Skeletal muscle tissue (tissue), 3 donors: ENCODE measurements at regions not wholly inside any gene's neighbourhood (a gene's known extent, or its start where the extent isn't known, plus 50 kb on each side); places are given as distances from the start of the nearest gene placed in this dataset.

Experiments used
- H3K27ac ChIP-seq: one replicate; pipeline ENCODE4 v1.7.0; 2013; ENCODE audit warnings: mild to moderate bottlenecking, low read depth, low read length, inconsistent platforms
- H3K27me3 ChIP-seq, 3 donors: one replicate each; pipeline ENCODE4 v1.7.0; 2013; ENCODE audit warnings: low read length in 3 of 3; ENCODE audit not compliant: control insufficient read depth in 3 of 3, insufficient read depth in 3 of 3
- H3K36me3 ChIP-seq, 3 donors: one replicate each; pipeline ENCODE4 v1.7.0; 2013; ENCODE audit warnings: low read length in 3 of 3; ENCODE audit not compliant: control insufficient read depth in 3 of 3, insufficient read depth in 3 of 3
- H3K4me1 ChIP-seq, 3 donors: one replicate each; pipeline ENCODE4 v1.7.0; 2013; ENCODE audit warnings: low read length in 3 of 3, mild to moderate bottlenecking in 3 of 3; ENCODE audit not compliant: control insufficient read depth in 3 of 3, insufficient read depth in 3 of 3
- H3K4me3 ChIP-seq, 3 donors: one replicate each; pipeline ENCODE4 v1.7.0; 2013; ENCODE audit warnings: low read length in 3 of 3
- H3K9ac ChIP-seq, 3 donors: one replicate each; pipeline ENCODE4 v1.7.0; 2013; ENCODE audit warnings: low read length in 3 of 3, mild to moderate bottlenecking in 3 of 3, moderate library complexity in 2 of 3, low read depth in 1 of 3
- H3K9me3 ChIP-seq, 3 donors: one replicate each; pipeline ENCODE4 v1.7.0; 2013; ENCODE audit warnings: low read length in 3 of 3; ENCODE audit not compliant: control insufficient read depth in 3 of 3
- donor health status: Osteomylitis.

DNA sequence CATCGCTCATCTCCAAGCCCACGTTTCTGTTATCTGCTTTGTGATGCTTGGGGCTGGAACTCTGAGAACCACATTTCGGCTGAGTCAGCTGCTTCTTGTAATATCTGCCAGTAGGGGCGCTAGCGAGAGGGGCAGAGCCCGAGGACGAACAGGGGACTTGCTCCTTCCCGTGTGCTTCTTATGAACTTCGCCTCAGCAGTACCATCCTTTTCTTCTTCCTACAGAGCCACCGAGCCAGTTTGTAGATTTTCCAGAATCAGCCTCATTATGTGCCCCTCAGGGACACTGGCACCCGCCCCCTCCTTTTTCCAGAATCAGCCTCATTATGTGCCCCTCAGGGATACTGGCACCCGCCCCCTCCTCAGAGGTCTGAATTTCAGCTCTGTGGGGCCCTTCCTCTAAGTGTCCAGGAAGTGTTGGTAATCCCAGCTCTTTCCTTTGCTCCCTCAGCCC, 441.7 kb upstream of the RASGEF1B start:
- H3K4me1 ChIP-seq = no peaks in the 10 kb centered on the region
- H3K9ac ChIP-seq = no peak overlapping the region
- H3K27me3 ChIP-seq = no peaks in the 10 kb centered on the region
- no peaks in the 10 kb centered on the region for H3K36me3 ChIP-seq
- H3K27ac ChIP-seq = no peak overlapping the region
- H3K9me3 ChIP-seq = no peaks in the 10 kb centered on the region
- H3K4me3 ChIP-seq = no peak overlapping the region

DNA sequence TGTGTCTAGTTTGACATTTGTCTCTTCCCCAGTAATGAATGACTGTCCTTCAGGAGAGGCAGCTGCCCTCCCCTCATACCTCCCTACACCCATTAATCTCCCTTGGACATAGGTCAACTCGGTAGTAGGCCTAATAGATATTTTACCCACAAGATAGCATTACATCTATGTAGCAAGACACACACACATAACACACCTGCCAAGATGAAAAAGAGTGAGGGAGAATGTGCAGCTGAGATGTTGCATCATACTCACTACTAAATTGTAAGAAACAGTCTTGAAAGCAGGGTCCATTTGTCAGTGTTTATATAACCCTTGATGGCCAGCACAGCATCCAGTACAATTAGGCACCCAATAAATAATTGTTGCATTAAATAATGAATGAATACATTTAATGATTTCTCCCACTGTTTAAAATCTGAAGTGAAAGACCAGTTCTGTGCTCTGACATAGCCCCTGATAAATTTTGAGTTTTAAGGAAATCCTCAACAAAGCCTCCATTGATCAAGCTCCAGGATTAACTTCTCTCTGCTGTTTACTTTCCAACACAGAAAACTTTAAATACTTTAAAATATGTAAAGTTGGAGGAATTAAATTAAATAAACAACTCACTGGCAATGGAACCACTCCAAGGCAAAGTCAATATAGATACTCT, 440.8 kb upstream of the RASGEF1B start:
- Histone ChIP-seq H3K36me3 (no peaks in the 10 kb centered on the region), H3K27me3 (no peaks in the 10 kb centered on the region), H3K27ac (no peak overlapping the region), H3K9ac (no peak overlapping the region), H3K4me1 (no peaks in the 10 kb centered on the region), H3K4me3 (no peak overlapping the region), H3K9me3 (no peaks in the 10 kb centered on the region)

DNA sequence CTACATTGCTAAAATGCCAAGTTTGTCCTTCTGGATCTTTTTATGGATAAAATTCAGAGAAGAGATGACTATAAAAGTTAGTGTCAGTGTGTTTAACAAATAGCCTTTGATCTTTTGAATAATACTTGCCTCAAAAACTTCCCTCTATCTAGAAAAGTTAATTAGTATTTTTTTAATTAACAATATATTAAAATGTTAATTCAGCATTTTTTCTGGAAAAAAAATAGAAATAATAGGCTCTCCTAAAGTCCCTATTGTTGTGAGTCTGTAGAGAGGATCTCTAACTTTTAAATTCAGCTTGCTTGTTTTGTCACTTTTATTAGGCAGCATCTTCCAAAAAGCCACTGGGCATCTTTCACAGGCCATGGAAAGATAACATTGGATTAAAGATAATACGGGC, 435.2 kb upstream of the RASGEF1B start:
- H3K9ac ChIP-seq = no peak overlapping the region
- H3K4me3 ChIP-seq = no peak overlapping the region
- no peaks in the 10 kb centered on the region for H3K9me3 ChIP-seq
- no peaks in the 10 kb centered on the region for H3K36me3 ChIP-seq
- no peaks in the 10 kb centered on the region for H3K4me1 ChIP-seq
- no peaks in the 10 kb centered on the region for H3K27me3 ChIP-seq
- no peak overlapping the region for H3K27ac ChIP-seq

DNA sequence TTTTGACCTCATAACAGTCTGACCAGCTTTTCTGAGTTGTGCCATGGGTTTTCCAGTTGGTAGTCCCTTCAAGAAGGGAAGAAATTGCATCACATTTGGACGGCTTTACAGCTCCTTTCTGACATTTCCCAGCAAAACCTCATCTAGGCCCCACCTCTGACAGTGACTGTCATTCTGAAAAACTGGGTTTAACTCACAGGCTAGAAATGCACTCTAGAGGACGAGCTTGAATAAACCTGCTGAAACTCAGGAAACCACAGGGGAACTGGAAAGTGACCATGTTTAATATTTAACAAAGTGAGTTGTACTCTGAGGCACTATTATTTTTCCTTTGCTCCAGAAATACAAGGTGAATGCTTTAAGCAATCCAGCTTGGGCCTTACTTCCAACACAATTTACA, 434.3 kb upstream of the RASGEF1B start:
- H3K4me3 ChIP-seq = no peak overlapping the region
- H3K27me3 ChIP-seq = no peaks in the 10 kb centered on the region
- H3K36me3 ChIP-seq = no peaks in the 10 kb centered on the region
- H3K27ac ChIP-seq = no peak overlapping the region
- H3K4me1 ChIP-seq = no peaks in the 10 kb centered on the region
- H3K9me3 ChIP-seq = no peaks in the 10 kb centered on the region
- H3K9ac ChIP-seq = no peak overlapping the region

DNA sequence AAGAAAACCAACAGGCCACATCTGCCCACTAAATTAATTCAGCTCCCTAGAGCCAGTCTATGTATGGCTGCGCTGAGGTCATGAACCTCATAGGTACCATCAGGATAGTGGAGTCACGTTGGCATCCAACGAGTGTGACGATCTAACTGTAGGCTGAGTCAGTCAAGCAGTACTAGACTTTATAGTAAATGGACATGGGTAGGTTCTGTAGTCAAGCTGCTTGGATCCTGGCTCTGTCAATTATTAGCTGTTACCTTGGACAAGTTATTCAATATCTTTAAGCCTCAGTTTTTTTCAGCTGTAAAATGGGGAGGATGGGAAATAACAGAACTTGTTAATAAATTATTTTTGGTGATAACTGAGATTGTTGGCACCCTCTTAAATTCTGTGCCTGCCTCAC, 432.4 kb upstream of the RASGEF1B start:
- Histone ChIP-seq H3K9ac (no peak overlapping the region), H3K4me3 (no peak overlapping the region), H3K9me3 (no peaks in the 10 kb centered on the region)

DNA sequence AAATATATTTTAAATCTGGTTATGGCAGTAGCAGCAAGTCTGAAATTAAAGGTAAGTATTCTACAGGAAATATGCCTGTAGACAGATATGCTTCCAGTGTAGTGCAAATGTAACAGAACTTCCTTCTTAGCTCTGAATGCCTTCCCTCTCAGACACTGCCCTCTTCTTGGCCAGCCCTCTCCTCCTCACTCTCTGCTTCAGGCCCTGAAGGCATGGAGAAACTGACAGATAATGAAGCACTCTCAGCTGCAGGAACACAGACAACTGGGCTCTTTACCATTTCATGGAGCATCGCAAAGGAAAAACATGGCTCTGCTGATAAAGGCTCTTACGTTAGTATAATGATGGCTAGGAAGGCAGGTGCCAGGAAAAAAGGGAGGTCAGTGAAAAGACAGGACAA, 431.5 kb upstream of the RASGEF1B start:
- no peak overlapping the region for H3K9ac ChIP-seq
- H3K36me3 ChIP-seq = no peaks in the 10 kb centered on the region
- H3K4me1 ChIP-seq = no peaks in the 10 kb centered on the region
- no peaks in the 10 kb centered on the region for H3K27me3 ChIP-seq
- H3K9me3 ChIP-seq = no peaks in the 10 kb centered on the region
- H3K4me3 ChIP-seq = no peak overlapping the region
- H3K27ac ChIP-seq = no peak overlapping the region

More for the DNA sequence above, 432.4 kb upstream of the RASGEF1B start:
- Histone ChIP-seq H3K27ac (no peak overlapping the region), H3K36me3 (no peaks in the 10 kb centered on the region), H3K27me3 (no peaks in the 10 kb centered on the region), H3K4me1 (no peaks in the 10 kb centered on the region)

DNA sequence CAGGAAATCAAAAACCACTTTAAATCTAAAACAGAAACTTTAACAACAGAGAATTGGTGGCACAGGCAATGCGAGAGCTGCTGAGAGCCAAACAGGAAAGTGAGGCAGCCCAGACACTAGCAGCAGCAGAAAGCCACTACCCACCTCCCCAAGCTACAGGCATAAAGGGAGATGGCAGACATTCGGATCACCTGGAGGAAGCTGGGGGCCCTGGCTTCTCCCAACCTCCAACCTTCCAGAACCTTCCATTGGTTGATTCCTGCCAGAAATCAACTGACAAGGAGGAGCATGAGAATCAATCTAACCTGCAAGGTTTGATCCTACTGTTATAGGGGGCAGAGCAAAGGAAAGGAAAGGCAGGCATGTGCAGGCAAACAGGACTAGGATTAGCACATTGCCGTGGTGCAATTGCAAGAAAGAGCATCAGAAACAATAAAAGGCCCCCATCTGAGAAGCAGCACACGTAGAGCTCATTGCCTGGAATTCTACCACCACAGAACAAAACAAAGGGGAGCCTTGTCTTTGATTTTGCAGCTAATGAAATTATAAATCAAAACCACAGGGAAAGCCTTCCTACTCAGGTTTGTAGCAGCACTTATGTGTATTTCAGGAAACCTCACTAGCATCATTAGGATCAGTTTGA, 427.3 kb upstream of the RASGEF1B start:
- Histone ChIP-seq H3K27ac (no peak overlapping the region), H3K4me3 (no peak overlapping the region), H3K27me3 (no peaks in the 10 kb centered on the region)

DNA sequence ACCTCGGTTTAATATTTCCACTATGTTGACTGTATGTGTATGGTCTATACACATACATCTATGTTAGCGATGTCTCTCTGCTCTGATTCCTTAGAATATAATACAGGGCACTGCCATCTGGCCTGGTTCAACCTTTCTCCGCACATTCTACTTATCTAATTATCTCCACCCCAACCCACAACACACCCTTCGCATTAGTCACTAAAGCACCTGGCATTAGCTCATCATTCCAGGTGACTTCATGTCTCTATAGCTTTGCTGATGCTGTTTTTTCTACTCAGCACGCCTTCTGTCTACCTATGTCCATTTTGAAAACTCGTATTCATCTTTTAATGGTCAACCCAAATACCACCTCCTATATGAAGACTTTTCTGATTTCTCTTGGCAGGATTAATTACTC, 425.2 kb upstream of the RASGEF1B start:
- Histone ChIP-seq H3K4me3 (no peak overlapping the region), H3K27ac (no peak overlapping the region), H3K9me3 (no peaks in the 10 kb centered on the region), H3K27me3 (no peaks in the 10 kb centered on the region), H3K36me3 (no peaks in the 10 kb centered on the region), H3K9ac (no peak overlapping the region), H3K4me1 (no peaks in the 10 kb centered on the region)

More for the DNA sequence above, 427.3 kb upstream of the RASGEF1B start:
- Histone ChIP-seq H3K9me3 (no peaks in the 10 kb centered on the region), H3K9ac (no peak overlapping the region), H3K4me1 (no peaks in the 10 kb centered on the region), H3K36me3 (no peaks in the 10 kb centered on the region)

DNA sequence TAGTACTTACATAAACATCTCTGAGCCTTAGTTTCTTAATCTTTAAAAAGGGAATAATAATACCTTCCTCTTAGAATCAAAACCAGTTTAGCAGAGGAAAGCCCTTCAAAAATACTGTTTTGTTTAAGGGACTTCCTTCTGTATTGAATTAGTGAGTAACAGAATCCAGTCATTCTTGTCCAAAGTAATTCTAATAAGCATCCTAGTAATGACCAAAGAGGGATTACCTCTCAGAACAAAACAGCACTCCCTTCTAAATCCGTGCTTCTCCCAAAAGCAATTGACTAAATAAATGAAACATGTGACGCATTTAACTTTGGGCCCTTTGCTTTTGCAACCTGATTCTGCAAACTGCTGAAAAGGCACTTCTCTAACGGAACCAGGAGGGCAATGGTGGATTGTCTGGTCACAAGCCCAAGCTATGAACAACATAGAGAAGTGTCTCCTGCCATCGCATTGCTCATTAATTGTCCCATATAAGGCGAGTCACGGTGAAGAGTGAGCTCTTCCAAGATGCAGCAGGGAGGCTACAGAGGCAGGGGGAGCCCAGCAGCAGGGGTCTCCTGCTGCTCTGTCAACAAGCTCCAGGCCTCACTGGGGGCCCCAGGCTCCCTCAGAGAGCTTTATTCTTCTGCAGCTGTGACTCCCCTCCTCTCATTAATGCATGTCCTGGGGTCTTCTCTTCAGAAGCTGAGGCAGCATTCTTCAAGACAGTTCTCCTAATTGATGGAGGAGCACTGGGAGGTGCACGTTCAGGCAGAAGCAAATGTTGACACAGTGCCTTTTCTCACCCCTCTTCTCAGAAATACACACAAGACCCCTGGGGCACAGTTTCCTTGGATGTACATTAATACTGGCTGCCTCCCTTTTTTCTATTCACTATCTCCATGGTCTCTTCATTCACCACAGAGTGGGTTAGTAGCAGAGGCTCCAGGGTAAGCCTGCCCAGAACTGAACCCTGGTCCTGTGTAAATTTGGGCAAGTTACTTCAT, 419.6 kb upstream of the RASGEF1B start:
- Histone ChIP-seq H3K27me3 (peaks cover 0 to 2% (median 0%) of the 10 kb centered on the region in 3 donors), H3K9me3 (no peaks in the 10 kb centered on the region), H3K4me1 (no peaks in the 10 kb centered on the region), H3K9ac (no peak overlapping the region), H3K27ac (no peak overlapping the region), H3K4me3 (no peak overlapping the region), H3K36me3 (no peaks in the 10 kb centered on the region)

DNA sequence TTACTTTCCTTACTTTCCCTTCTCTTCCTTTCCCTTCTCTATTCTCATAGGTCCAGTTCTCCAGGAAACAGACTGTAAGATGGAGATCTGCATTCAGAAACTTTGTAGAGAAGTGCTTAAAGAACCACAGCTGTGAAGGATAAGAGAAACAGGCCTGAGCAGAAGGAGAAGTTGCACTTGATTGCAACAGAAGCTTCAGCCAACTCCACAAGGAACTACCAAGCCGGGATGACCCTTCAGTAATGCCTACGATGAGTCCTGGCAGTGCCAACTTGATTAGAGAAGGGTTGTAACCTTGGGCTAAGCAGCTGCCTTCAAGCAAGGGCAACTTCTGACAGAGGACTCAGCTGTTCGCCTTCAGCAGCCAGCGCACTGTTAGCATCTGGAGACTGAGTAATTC, 413.3 kb upstream of the RASGEF1B start:
- Histone ChIP-seq H3K4me3 (no peak overlapping the region), H3K9me3 (peaks cover 0 to 3% (median 0%) of the 10 kb centered on the region in 3 donors), H3K9ac (no peak overlapping the region), H3K27me3 (peaks cover 0 to 2% (median 0%) of the 10 kb centered on the region in 3 donors), H3K4me1 (no peaks in the 10 kb centered on the region), H3K36me3 (no peaks in the 10 kb centered on the region), H3K27ac (no peak overlapping the region)
